ENCODE measurements at regions not wholly inside any gene's neighbourhood (a gene's known extent, or its start where the extent isn't known, plus 50 kb on each side); places are given as distances from the start of the nearest gene placed in this dataset.

- H3K27ac ChIP-seq (ENCODE audit: low read depth) = no peak overlapping the region
- no peak overlapping the region for H3K4me2 ChIP-seq
- H3F3A ChIP-seq (replicated peaks; ENCODE audit: low read depth) = no peaks in the 10 kb centered on the region
- H3K9me2 ChIP-seq (ENCODE audit: insufficient read depth) = no peaks in the 10 kb centered on the region
- no peaks in the 10 kb centered on the region for H3K9me3 Mint-ChIP-seq
- no peak overlapping the region for H3K4me3 ChIP-seq
- H3K4me1 ChIP-seq (ENCODE audit: insufficient read depth) = 0 out of 2 replicates have a peak, but pooled peaks cover 12% of the 10 kb centered on the region
- DNase-seq (ENCODE audit: low spot score) (no peak), ATAC-seq (no peak)
- no peak overlapping the region for H3K27ac Mint-ChIP-seq
- H2AFZ ChIP-seq = no peak overlapping the region
- no peaks in the 10 kb centered on the region for H3K36me3 Mint-ChIP-seq (ENCODE audit: low read depth)
- peaks cover 13% of the 10 kb centered on the region; the same call in 2 of the 3 replicates for H3K4me1 Mint-ChIP-seq
- H3K27me3 ChIP-seq (ENCODE audit: insufficient read depth) = no peaks in the 10 kb centered on the region
- H4K20me1 ChIP-seq (replicated peaks; ENCODE audit: insufficient read depth) = no peaks in the 10 kb centered on the region
- H3K36me3 ChIP-seq (ENCODE audit: insufficient read depth) = no peaks in the 10 kb centered on the region
- no peaks in the 10 kb centered on the region for H3K27me3 Mint-ChIP-seq (ENCODE audit: insufficient read depth, low read depth, poor library complexity)
- no peak for TF ChIP-seq ZNF462 (CRISPR knock-in tag; IDR thresholded peaks at IDR 0.05)
- TF ChIP-seq STAT1 (IDR thresholded peaks at IDR 0.05; ENCODE audit: unreplicated experiment) = no peak
- TF ChIP-seq EZH2phosphoT487 (IDR thresholded peaks at IDR 0.05; ENCODE audit: unreplicated experiment) = no peak
- no peak for TF ChIP-seq ETS1 (IDR thresholded peaks at IDR 0.05)
- no peak for TF ChIP-seq EZH2 (IDR thresholded peaks at IDR 0.05; ENCODE audit: low read depth, unreplicated experiment)
- no peak for TF ChIP-seq JUNB (IDR thresholded peaks at IDR 0.05; ENCODE audit: unreplicated experiment)
- TF ChIP-seq POLR2AphosphoS5 (IDR thresholded peaks at IDR 0.05; ENCODE audit: low read depth) = no peak
- TF ChIP-seq REST (IDR thresholded peaks at IDR 0.05; ENCODE audit: unreplicated experiment) = no peak
- TF ChIP-seq NANOG (IDR thresholded peaks at IDR 0.05; ENCODE audit: borderline replicate concordance) = no peak
- no peak for TF ChIP-seq ZNF114 (CRISPR knock-in tag; IDR thresholded peaks at IDR 0.05)
- TF ChIP-seq CREB1 (CRISPR knock-in tag; IDR thresholded peaks at IDR 0.05; ENCODE audit: low read depth) = no peak
- no peak for TF ChIP-seq ZNF331 (CRISPR knock-in tag; IDR thresholded peaks at IDR 0.05; ENCODE audit: low read depth)
- no peak for TF ChIP-seq CTCF (conservative IDR thresholded peaks at IDR 0.05; ENCODE audit: low read depth in 2 of 2)
- no peaks in the 10 kb centered on the region for H3K79me2 ChIP-seq (replicated peaks; ENCODE audit: insufficient read depth)
- H3K4me3 Mint-ChIP-seq = no peak overlapping the region
Observed at GRCh38 chr14:84375235-84375634, 1154.7 kb upstream of the FLRT2 start.

All from GM23338 (cell line).